Keratinocyte (primary cell): ENCODE measurements at regions not wholly inside any gene's neighbourhood (a gene's known extent, or its start where the extent isn't known, plus 50 kb on each side); places are given as distances from the start of the nearest gene placed in this dataset.

Experiments used
- DNase-seq: peaks from one replicate; pipeline ENCODE4 v3.0.0-alpha.2; 2011; ENCODE audit warnings: low read depth, missing footprints, low spot score
- FAIRE-seq: peaks from 2 replicates; lab custom pipeline; 2011; peaks lifted over from hg19 to GRCh38; lab: Jason Lieb, UNC
- H2AFZ ChIP-seq: 2 replicates; pipeline ENCODE4 v1.6.0; 2012; ENCODE audit warnings: low read length, control low read depth, inconsistent platforms; ENCODE audit not compliant: control insufficient read depth
- H3K27ac ChIP-seq: 2 replicates; pipeline ENCODE4 v1.5.1; 2011; ENCODE audit warnings: low read length; ENCODE audit not compliant: control insufficient read depth, insufficient read depth
- H3K27me3 ChIP-seq: 3 replicates; pipeline ENCODE4 v1.6.0; 2011; ENCODE audit warnings: low read length; ENCODE audit not compliant: control insufficient read depth, insufficient read depth; ENCODE audit errors: extremely low read depth
- H3K36me3 ChIP-seq, 2 experiments: 2 replicates in 1 of 2; 3 replicates in 1 of 2; pipeline ENCODE4 v1.5.1; 2011; ENCODE audit warnings: low read length in 2 of 2, mild to moderate bottlenecking in 1 of 2; ENCODE audit not compliant: control insufficient read depth in 2 of 2, insufficient read depth in 2 of 2; ENCODE audit errors: extremely low read depth in 1 of 2
- H3K4me1 ChIP-seq: 3 replicates; pipeline ENCODE4 v1.5.1; 2011; ENCODE audit warnings: low read length; ENCODE audit not compliant: control insufficient read depth, insufficient read depth; ENCODE audit errors: extremely low read depth
- H3K4me2 ChIP-seq: 3 replicates; pipeline ENCODE4 v1.6.0; 2011; ENCODE audit warnings: low read depth, low read length; ENCODE audit not compliant: control insufficient read depth, insufficient read depth; ENCODE audit errors: extremely low read depth
- H3K4me3 ChIP-seq, 3 experiments: fragments of 200-600 bp in 1 of 3; sonication (generic) in 1 of 3; 2 replicates in 2 of 3; 3 replicates in 1 of 3; pipeline ENCODE4 v1.5.1; 2011 to 2016; ENCODE audit warnings: low read length in 3 of 3, mild to moderate bottlenecking in 3 of 3, control low read depth in 2 of 3, inconsistent platforms in 1 of 3, low read depth in 1 of 3, mixed read lengths in 1 of 3, mixed run types in 1 of 3, moderate library complexity in 1 of 3; ENCODE audit not compliant: control insufficient read depth in 2 of 3, insufficient read depth in 2 of 3; ENCODE audit errors: extremely low read depth in 1 of 3
- H3K79me2 ChIP-seq: 2 replicates; pipeline ENCODE4 v1.6.0; 2012; ENCODE audit warnings: low read length; ENCODE audit not compliant: control insufficient read depth, insufficient read depth
- H3K9ac ChIP-seq: 3 replicates; pipeline ENCODE4 v1.6.0; 2011; ENCODE audit warnings: low read length; ENCODE audit not compliant: control insufficient read depth, insufficient read depth; ENCODE audit errors: extremely low read depth
- H3K9me1 ChIP-seq: 3 replicates; pipeline ENCODE4 v1.6.0; 2011; ENCODE audit warnings: low read length; ENCODE audit not compliant: control insufficient read depth, insufficient read depth; ENCODE audit errors: extremely low read depth
- H3K9me3 ChIP-seq: 2 replicates; pipeline ENCODE4 v1.5.1; 2012; ENCODE audit warnings: low read depth, low read length; ENCODE audit not compliant: control insufficient read depth
- H4K20me1 ChIP-seq: 3 replicates; pipeline ENCODE4 v1.6.0; 2011; ENCODE audit warnings: low read length; ENCODE audit not compliant: control insufficient read depth, insufficient read depth; ENCODE audit errors: extremely low read depth
- EZH2 ChIP-seq: IDR thresholded peaks from one replicate; pipeline ENCODE4 v1.6.1; 2012; ENCODE audit warnings: inconsistent platforms, mild to moderate bottlenecking, low read length, moderate library complexity
- dilution Hi-C: fragments of 300-500 bp; cut with MboI; formaldehyde crosslinking; loops from one replicate; pipeline ENCODE4 v1.7.0; 2020; ENCODE audit warnings: low sequenced_read_pairs; ENCODE audit not compliant: extremely low pct_ligation_motif_present
- TF ChIP-seq, protein P1 (sequence below), 3 experiments: IDR thresholded peaks in 1 of 3; conservative IDR thresholded peaks in 1 of 3; optimal IDR thresholded peaks in 1 of 3; 2 replicates in 2 of 3; 3 replicates in 1 of 3; pipeline versions ENCODE3 to v1.5.1; 2011; ENCODE audit warnings: low read length in 3 of 3, mild to moderate bottlenecking in 3 of 3, moderate library complexity in 2 of 3, control low read depth in 1 of 3, inconsistent platforms in 1 of 3; ENCODE audit not compliant: insufficient read depth in 2 of 3; ENCODE audit errors: extremely low read depth in 1 of 3

DNA sequence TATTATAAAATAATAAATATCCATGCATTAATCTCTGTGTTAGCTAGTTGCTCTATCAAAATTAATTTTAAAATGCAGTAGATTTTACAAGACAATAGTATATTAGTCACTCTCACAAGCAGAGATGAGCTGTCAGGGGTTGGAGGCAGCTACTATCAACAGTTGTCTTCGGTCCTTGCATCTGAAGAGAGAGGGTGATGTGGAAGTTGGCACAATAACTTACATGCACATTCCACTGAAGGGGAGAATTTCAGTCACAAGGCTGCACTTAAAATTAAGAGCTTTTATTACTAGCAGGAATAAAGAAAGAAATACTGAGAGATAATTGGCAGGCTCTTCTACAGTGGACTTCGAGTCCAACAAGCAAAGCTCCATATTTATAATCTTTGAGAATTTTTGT lies 166.9 kb upstream of the DCN start:
- no peak for DNase-seq
- Histone ChIP-seq H3K27ac (no peak overlapping the region), H3K36me3 (no peaks in the 10 kb centered on the region)

DNA sequence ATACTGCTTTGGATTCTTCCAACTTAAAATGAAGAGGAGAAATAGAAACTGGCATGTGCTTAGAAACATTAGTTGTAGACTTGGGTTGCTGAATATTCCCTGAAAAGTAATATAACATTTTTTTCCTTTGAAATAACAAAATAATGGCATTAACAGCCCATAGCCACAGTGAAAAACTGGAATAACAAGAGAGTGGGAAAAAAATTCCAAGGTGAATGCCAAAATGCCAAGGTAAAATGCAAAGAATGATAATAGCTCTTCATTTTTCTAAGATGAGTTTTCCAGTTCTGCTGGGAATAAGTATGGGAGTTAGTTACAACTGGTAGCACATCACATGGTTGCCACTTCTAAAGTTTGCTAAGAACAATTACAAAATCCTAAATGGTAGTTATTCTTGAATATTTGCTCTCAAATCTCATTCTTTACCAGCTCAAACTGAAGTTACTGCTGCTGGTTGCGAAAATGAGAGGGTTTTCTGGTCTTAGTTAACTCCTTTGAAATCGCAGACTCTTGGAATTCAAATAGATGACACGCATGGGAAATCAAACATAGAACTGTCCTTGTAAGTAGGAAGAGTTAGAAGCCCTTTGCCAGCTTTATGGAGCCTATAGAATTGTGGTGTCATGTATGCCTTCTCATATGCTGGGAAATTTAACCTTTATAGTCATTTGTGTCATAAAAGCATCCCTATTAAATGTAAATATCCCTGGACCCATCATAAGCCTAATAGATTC lies 165.0 kb upstream of the DCN start:
- Histone ChIP-seq H3K27me3 (no peaks in the 10 kb centered on the region), H3K4me2 (no peak overlapping the region), H3K27ac (no peak overlapping the region), H3K4me1 (no peaks in the 10 kb centered on the region), H2AFZ (no peak overlapping the region), H3K9me1 (no peaks in the 10 kb centered on the region), H3K36me3 (no peaks in the 10 kb centered on the region), H4K20me1 (no peaks in the 10 kb centered on the region), H3K79me2 (no peaks in the 10 kb centered on the region), H3K9ac (no peak overlapping the region), H3K9me3 (no peaks in the 10 kb centered on the region), H3K4me3 (no peak overlapping the region)
- DNase-seq (no peak), FAIRE-seq (no peak)
- dilution Hi-C loops: loop anchor here (25.0 kb wide), 1 partner anchor 360 kb away; no protein-coding TSS in a partner anchor
- no peak for TF ChIP-seq EZH2
- TF ChIP-seq, protein P1, sequence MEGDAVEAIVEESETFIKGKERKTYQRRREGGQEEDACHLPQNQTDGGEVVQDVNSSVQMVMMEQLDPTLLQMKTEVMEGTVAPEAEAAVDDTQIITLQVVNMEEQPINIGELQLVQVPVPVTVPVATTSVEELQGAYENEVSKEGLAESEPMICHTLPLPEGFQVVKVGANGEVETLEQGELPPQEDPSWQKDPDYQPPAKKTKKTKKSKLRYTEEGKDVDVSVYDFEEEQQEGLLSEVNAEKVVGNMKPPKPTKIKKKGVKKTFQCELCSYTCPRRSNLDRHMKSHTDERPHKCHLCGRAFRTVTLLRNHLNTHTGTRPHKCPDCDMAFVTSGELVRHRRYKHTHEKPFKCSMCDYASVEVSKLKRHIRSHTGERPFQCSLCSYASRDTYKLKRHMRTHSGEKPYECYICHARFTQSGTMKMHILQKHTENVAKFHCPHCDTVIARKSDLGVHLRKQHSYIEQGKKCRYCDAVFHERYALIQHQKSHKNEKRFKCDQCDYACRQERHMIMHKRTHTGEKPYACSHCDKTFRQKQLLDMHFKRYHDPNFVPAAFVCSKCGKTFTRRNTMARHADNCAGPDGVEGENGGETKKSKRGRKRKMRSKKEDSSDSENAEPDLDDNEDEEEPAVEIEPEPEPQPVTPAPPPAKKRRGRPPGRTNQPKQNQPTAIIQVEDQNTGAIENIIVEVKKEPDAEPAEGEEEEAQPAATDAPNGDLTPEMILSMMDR (optimal IDR thresholded peaks at IDR 0.05 in 1 of 3, IDR thresholded peaks at IDR 0.05 in 1 of 3, conservative IDR thresholded peaks at IDR 0.05 in 1 of 3; ENCODE audit: extremely low read depth in 1 of 3, insufficient read depth in 2 of 3, low read length in 3 of 3): no peak

More for the DNA sequence above, 166.9 kb upstream of the DCN start:
- Histone ChIP-seq H3K9ac (no peak overlapping the region), H3K27me3 (no peaks in the 10 kb centered on the region), H3K9me1 (no peaks in the 10 kb centered on the region), H3K4me1 (no peaks in the 10 kb centered on the region), H2AFZ (no peak overlapping the region), H3K79me2 (no peaks in the 10 kb centered on the region), H3K4me2 (no peak overlapping the region), H4K20me1 (no peaks in the 10 kb centered on the region), H3K9me3 (no peaks in the 10 kb centered on the region), H3K4me3 (no peak overlapping the region)
- FAIRE-seq: no peak
- dilution Hi-C loops: loop anchor here (25.0 kb wide), 1 partner anchor 362 kb away; no protein-coding TSS in a partner anchor
- TF ChIP-seq, protein P1 (optimal IDR thresholded peaks at IDR 0.05 in 1 of 3, IDR thresholded peaks at IDR 0.05 in 1 of 3, conservative IDR thresholded peaks at IDR 0.05 in 1 of 3; ENCODE audit: extremely low read depth in 1 of 3, insufficient read depth in 2 of 3, low read length in 3 of 3): no peak
- no peak for TF ChIP-seq EZH2
